ENCODE measurements at regions not wholly inside any gene's neighbourhood (a gene's known extent, or its start where the extent isn't known, plus 50 kb on each side); places are given as distances from the start of the nearest gene placed in this dataset.

- no peaks in the 10 kb centered on the region for H3K27me3 ChIP-seq (replicated peaks; ENCODE audit: control insufficient read depth, insufficient read depth, low read length)
- H3K4me3 ChIP-seq (replicated peaks; ENCODE audit: low read depth, low read length), result no peak overlapping the region
- TF ChIP-seq CTCF (IDR thresholded peaks at IDR 0.05; ENCODE audit: insufficient read depth, low read length, poor library complexity, severe bottlenecking), result no peak
- H3K36me3 ChIP-seq (ENCODE audit: control insufficient read depth, insufficient read depth, low read length), result no peaks in the 10 kb centered on the region
- DNase-seq (ENCODE audit: extremely low read depth, insufficient read length), result no peak
Measured at GRCh38 chr5:143492783-143493182, 89.3 kb upstream of the NR3C1 start.

GRCh38 chr5:143491646-143492045, 88.2 kb upstream of the NR3C1 start:
- no peak for TF ChIP-seq CTCF (IDR thresholded peaks at IDR 0.05; ENCODE audit: insufficient read depth, low read length, poor library complexity, severe bottlenecking)
- no peak for DNase-seq (ENCODE audit: extremely low read depth, insufficient read length)
- Histone ChIP-seq H3K36me3 (ENCODE audit: control insufficient read depth, insufficient read depth, low read length) (no peaks in the 10 kb centered on the region), H3K27me3 (replicated peaks; ENCODE audit: control insufficient read depth, insufficient read depth, low read length) (no peaks in the 10 kb centered on the region), H3K4me3 (replicated peaks; ENCODE audit: low read depth, low read length) (no peak overlapping the region)

GRCh38 chr5:143488381-143488780, 84.9 kb upstream of the NR3C1 start:
- no peaks in the 10 kb centered on the region for H3K27me3 ChIP-seq (replicated peaks; ENCODE audit: control insufficient read depth, insufficient read depth, low read length)
- DNase-seq (ENCODE audit: extremely low read depth, insufficient read length), result no peak
- no peak overlapping the region for H3K4me3 ChIP-seq (replicated peaks; ENCODE audit: low read depth, low read length)
- no peak for TF ChIP-seq CTCF (IDR thresholded peaks at IDR 0.05; ENCODE audit: insufficient read depth, low read length, poor library complexity, severe bottlenecking)
- H3K36me3 ChIP-seq (ENCODE audit: control insufficient read depth, insufficient read depth, low read length), result no peaks in the 10 kb centered on the region

- Histone ChIP-seq H3K4me3 (replicated peaks; ENCODE audit: low read depth, low read length) (no peak overlapping the region), H3K36me3 (ENCODE audit: control insufficient read depth, insufficient read depth, low read length) (no peaks in the 10 kb centered on the region), H3K27me3 (replicated peaks; ENCODE audit: control insufficient read depth, insufficient read depth, low read length) (no peaks in the 10 kb centered on the region)
- DNase-seq (ENCODE audit: extremely low read depth, insufficient read length), result no peak
- no peak for TF ChIP-seq CTCF (IDR thresholded peaks at IDR 0.05; ENCODE audit: insufficient read depth, low read length, poor library complexity, severe bottlenecking)
Measured at GRCh38 chr5:143484601-143485000, 81.1 kb upstream of the NR3C1 start.

DNA sequence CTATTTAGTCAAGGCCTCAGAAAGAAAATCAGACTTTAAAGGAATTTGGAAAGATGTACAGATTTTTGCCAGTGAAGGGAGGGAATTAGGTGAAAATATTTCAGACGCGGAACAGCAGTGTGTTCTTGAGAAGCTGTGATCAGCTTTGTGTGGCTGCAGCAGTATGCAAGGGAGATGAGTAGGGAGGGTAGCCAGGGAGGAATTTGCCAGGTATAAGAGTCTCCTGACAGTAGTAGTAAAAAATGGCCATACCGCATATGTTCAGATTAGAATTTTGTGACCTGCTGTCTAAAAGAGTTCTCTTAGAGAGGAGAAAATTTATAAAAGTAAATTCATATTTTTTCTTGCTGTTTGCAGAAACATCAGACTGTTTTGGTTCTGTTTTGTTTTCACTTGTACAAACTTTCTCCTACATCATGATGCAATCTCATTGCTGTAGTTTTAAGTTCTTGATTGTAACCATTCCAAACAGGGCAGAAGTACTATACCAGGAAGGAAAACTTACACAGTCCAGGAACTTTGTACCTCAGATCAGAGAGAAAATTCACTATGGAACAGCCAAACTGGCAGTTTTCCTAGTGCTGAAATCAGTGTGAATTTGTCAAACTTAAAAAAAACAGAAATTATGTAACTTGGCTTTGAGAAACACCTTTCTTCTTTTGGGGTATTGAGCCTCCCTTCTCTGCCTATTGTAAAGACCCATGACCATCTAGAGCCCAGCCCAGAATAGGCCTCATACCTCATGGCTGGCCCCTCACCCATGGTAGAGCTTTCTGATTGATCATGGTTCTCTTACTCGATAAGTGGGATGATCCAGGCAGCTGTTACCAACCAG, 78.4 kb upstream of the NR3C1 start:
- H3K27me3 ChIP-seq (replicated peaks; ENCODE audit: control insufficient read depth, insufficient read depth, low read length), result no peaks in the 10 kb centered on the region
- H3K4me3 ChIP-seq (replicated peaks; ENCODE audit: low read depth, low read length), result no peak overlapping the region
- DNase-seq (ENCODE audit: extremely low read depth, insufficient read length), result no peak
- H3K36me3 ChIP-seq (ENCODE audit: control insufficient read depth, insufficient read depth, low read length), result no peaks in the 10 kb centered on the region
- no peak for TF ChIP-seq CTCF (IDR thresholded peaks at IDR 0.05; ENCODE audit: insufficient read depth, low read length, poor library complexity, severe bottlenecking)
